ENCODE measurements at regions not wholly inside any gene's neighbourhood (a gene's known extent, or its start where the extent isn't known, plus 50 kb on each side); places are given as distances from the start of the nearest gene placed in this dataset.

DNA sequence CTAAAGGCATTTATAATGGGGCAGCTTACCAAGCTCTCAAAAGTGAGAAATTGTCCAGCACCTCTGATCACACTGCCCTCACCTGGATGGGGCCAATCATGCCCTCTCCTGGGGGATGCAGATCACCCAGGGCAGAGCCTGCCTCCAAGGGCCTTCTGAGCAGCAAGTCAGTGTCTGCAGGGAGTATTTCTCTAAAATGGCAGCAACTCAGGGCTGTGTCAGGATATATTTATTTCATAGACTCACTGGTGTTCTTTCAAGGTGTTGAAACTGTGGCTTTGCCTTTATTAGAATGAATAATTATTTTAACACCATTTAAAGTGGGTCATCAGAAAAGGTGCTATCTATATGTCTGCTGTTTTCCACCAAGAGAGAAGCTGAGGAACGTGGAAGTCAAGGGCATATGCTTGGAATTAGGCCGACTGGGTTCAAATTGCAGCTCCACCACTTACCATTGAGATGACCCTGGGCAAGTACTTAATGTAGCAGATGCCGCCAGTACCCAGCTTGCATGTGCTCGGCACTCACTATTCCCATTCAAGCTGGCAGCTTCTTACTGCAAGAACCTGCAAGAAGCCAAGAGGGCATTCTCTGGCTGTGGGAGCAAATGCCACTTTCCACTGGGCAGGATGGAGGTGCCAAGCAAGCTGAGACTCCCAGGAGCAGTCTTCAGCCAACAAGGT is 590.0 kb downstream of the BCOR start:
- ChIA-PET CTCF (no interaction called here), POLR2A (ENCODE audit: unreplicated experiment) (no interaction called here)
- H2BK15ac ChIP-seq (ENCODE audit: low read depth, low read length): no peak overlapping the region
- H3K27ac ChIP-seq (ENCODE audit: insufficient read depth, low read length): no peak overlapping the region
- H2AK5ac ChIP-seq (ENCODE audit: low read depth, low read length): no peak overlapping the region
- dilution Hi-C loops (cut with HindIII; ENCODE audit: low sequenced_read_pairs, unreplicated experiment): no loop called here
- peaks cover 18% of the 10 kb centered on the region for H3K9me3 ChIP-seq (ENCODE audit: control insufficient read depth, insufficient read depth, low read length)
- no peak overlapping the region for H4K91ac ChIP-seq (ENCODE audit: insufficient read depth, low read depth, low read length)
- H3K9ac ChIP-seq (ENCODE audit: low read depth, low read length): no peak overlapping the region
- no peak overlapping the region for H2BK20ac ChIP-seq (ENCODE audit: low read depth, low read length)
- H3K4me2 ChIP-seq (ENCODE audit: low read depth, low read length): no peak overlapping the region
- H3K56ac ChIP-seq (ENCODE audit: extremely low read depth, insufficient read depth, low read length): no peak overlapping the region
- intact Hi-C loops (cut with micrococcal nuclease): no loop called here
- TF ChIP-seq CHD1 (IDR thresholded peaks at IDR 0.05; ENCODE audit: low read depth, low read length): no peak
- TF ChIP-seq, protein P1, sequence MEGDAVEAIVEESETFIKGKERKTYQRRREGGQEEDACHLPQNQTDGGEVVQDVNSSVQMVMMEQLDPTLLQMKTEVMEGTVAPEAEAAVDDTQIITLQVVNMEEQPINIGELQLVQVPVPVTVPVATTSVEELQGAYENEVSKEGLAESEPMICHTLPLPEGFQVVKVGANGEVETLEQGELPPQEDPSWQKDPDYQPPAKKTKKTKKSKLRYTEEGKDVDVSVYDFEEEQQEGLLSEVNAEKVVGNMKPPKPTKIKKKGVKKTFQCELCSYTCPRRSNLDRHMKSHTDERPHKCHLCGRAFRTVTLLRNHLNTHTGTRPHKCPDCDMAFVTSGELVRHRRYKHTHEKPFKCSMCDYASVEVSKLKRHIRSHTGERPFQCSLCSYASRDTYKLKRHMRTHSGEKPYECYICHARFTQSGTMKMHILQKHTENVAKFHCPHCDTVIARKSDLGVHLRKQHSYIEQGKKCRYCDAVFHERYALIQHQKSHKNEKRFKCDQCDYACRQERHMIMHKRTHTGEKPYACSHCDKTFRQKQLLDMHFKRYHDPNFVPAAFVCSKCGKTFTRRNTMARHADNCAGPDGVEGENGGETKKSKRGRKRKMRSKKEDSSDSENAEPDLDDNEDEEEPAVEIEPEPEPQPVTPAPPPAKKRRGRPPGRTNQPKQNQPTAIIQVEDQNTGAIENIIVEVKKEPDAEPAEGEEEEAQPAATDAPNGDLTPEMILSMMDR (conservative IDR thresholded peaks at IDR 0.05; ENCODE audit: low read depth, low read length): no peak
- TF ChIP-seq BHLHE40 (IDR thresholded peaks at IDR 0.05; ENCODE audit: low read depth, low read length): no peak
- TF ChIP-seq, protein P2, sequence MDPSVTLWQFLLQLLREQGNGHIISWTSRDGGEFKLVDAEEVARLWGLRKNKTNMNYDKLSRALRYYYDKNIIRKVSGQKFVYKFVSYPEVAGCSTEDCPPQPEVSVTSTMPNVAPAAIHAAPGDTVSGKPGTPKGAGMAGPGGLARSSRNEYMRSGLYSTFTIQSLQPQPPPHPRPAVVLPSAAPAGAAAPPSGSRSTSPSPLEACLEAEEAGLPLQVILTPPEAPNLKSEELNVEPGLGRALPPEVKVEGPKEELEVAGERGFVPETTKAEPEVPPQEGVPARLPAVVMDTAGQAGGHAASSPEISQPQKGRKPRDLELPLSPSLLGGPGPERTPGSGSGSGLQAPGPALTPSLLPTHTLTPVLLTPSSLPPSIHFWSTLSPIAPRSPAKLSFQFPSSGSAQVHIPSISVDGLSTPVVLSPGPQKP (IDR thresholded peaks at IDR 0.05; ENCODE audit: borderline replicate concordance, low read depth, low read length): no peak
- TF ChIP-seq, protein P3, sequence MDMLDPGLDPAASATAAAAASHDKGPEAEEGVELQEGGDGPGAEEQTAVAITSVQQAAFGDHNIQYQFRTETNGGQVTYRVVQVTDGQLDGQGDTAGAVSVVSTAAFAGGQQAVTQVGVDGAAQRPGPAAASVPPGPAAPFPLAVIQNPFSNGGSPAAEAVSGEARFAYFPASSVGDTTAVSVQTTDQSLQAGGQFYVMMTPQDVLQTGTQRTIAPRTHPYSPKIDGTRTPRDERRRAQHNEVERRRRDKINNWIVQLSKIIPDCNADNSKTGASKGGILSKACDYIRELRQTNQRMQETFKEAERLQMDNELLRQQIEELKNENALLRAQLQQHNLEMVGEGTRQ (IDR thresholded peaks at IDR 0.05; ENCODE audit: low read depth, low read length): no peak
- no peak for TF ChIP-seq RAD21 (IDR thresholded peaks at IDR 0.05; ENCODE audit: low read length)
- no peak for TF ChIP-seq MXI1 (IDR thresholded peaks at IDR 0.05; ENCODE audit: borderline replicate concordance, low read depth, low read length)
- no peak for TF ChIP-seq MAZ (IDR thresholded peaks at IDR 0.05; ENCODE audit: borderline replicate concordance, low read depth, low read length)
- TF ChIP-seq RCOR1 (IDR thresholded peaks at IDR 0.05; ENCODE audit: insufficient replicate concordance, low read length): no peak
- TF ChIP-seq FOS (IDR thresholded peaks at IDR 0.05; ENCODE audit: low read depth, low read length): no peak
- no peak for TF ChIP-seq NFE2L2 (IDR thresholded peaks at IDR 0.05; ENCODE audit: low read depth, low read length)
- no peak for TF ChIP-seq POLR2A (IDR thresholded peaks at IDR 0.05; ENCODE audit: low read depth, low read length)
- TF ChIP-seq CEBPB (IDR thresholded peaks at IDR 0.05; ENCODE audit: low read depth, low read length): no peak
- no peak for TF ChIP-seq MAFK (IDR thresholded peaks at IDR 0.05; ENCODE audit: low read depth, low read length)
- H4K8ac ChIP-seq (ENCODE audit: low read depth in 2 of 2, low read length in 2 of 2): no peak overlapping the region
- no peak overlapping the region for H2BK120ac ChIP-seq (ENCODE audit: low read depth, low read length)
- ATAC-seq (ENCODE audit: low read depth) (no peak), DNase-seq (no peak)
- in situ Hi-C loops (cut with MboI; ENCODE audit: low sequenced_read_pairs): no loop called here
- H3K14ac ChIP-seq (replicated peaks; ENCODE audit: low read depth, low read length): no peak overlapping the region
- no peak overlapping the region for H2BK5ac ChIP-seq (ENCODE audit: low read depth, low read length, poor library complexity, severe bottlenecking)
- no peaks in the 10 kb centered on the region for H3K4me1 ChIP-seq (ENCODE audit: control insufficient read depth, insufficient read depth, low read length)
- no peak overlapping the region for H3K4me3 ChIP-seq (ENCODE audit: insufficient read depth, low read depth, low read length)
- no peak overlapping the region for H4K5ac ChIP-seq (ENCODE audit: low read depth, low read length)
- H3K36me3 ChIP-seq (ENCODE audit: control insufficient read depth, insufficient read depth, low read length): no peaks in the 10 kb centered on the region
- 100% methylated on average over 1 of the region's 4 CpGs; no CpG with 5 or more reads in 1 of the 2 experiments for WGBS, 2 experiments (ENCODE audit: extremely low coverage in 2 of 2, insufficient read length in 1 of 2)
- BruUV-seq (replicated peaks): no TSS peak
- no peaks in the 10 kb centered on the region for H3K79me1 ChIP-seq (ENCODE audit: low read depth in 1 of 2, low read length in 2 of 2)
- no peaks in the 10 kb centered on the region for H4K20me1 ChIP-seq (ENCODE audit: insufficient read depth, low read length)
- no peak overlapping the region for H3K4ac ChIP-seq (ENCODE audit: low read depth, low read length)
- H3K9me1 ChIP-seq (ENCODE audit: insufficient read depth, low read length): no peaks in the 10 kb centered on the region
- no peak overlapping the region for H3K23ac ChIP-seq (ENCODE audit: low read depth, low read length)
- H2AFZ ChIP-seq (replicated peaks; ENCODE audit: low read length, poor library complexity): no peak overlapping the region
- H2AK9ac ChIP-seq (replicated peaks; ENCODE audit: low read depth, low read length, poor library complexity): no peak overlapping the region
- H3K27me3 ChIP-seq (ENCODE audit: control insufficient read depth, insufficient read depth, low read length): peaks cover 8% of the 10 kb centered on the region
- no peak overlapping the region for H3K18ac ChIP-seq (ENCODE audit: low read depth, low read length)

Data from IMR-90 (cell line).